ENCODE measurements at regions not wholly inside any gene's neighbourhood (a gene's known extent, or its start where the extent isn't known, plus 50 kb on each side); places are given as distances from the start of the nearest gene placed in this dataset.

DNA sequence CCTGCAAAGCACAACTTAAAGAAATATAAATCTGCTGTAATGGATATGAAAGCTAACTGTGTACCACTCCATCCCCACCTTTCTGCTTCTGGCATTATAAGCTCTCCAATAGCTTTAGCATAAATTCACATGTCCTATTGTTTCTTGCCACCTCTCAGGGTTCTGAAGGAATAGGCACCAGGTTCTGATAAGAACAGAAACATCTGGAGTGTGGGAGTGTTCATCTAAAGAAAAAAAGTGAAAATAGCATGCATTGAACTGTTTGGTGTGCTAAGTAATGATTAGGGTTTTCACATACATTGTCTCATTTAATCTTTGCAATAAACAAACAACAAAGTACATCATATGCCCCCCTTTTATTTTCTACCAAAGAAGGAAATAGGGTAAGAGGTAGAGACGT is 72.3 kb downstream of the FAM76B start:
- Histone ChIP-seq H3K27me3 (ENCODE audit: control insufficient read depth, insufficient read depth, low read length, poor library complexity, severe bottlenecking) (no peaks in the 10 kb centered on the region), H3K4me3 (ENCODE audit: insufficient read depth, low read depth, low read length) (no peak overlapping the region), H3K9me3 (ENCODE audit: control insufficient read depth, low read length) (no peaks in the 10 kb centered on the region), H3K27ac (ENCODE audit: insufficient read depth, low read depth, low read length, poor library complexity, severe bottlenecking) (no peak overlapping the region), H3K4me1 (ENCODE audit: control insufficient read depth, insufficient read depth, low read length) (peaks cover 7% of the 10 kb centered on the region), H3K36me3 (ENCODE audit: control insufficient read depth, insufficient read depth, low read length) (no peaks in the 10 kb centered on the region)
- no CpG with 5 or more reads among the region's 1 CpG for WGBS, 2 experiments

DNA sequence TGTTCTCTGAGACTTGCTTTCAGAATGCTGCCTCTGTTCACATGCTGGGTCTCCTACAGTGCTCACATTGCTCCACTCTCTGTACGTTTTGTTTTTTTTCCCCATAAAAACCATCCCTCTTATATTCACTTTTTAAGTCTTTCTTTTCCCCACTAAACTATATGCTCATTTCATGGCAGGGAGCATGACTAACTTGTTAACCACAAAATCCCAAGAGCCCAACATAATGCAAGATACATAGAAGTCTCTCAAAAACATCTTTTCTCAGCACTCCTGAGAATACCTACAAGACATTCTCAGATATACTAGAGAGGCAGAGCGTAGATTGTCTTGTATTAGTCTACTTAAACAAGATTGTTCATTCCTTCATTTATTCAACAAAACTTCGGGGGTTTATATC is 73.3 kb downstream of the FAM76B start:
- H3K9me3 ChIP-seq (ENCODE audit: control insufficient read depth, low read length), result no peaks in the 10 kb centered on the region
- H3K4me3 ChIP-seq (ENCODE audit: insufficient read depth, low read depth, low read length), result no peak overlapping the region
- H3K4me1 ChIP-seq (ENCODE audit: control insufficient read depth, insufficient read depth, low read length), result peaks cover 7% of the 10 kb centered on the region
- no peaks in the 10 kb centered on the region for H3K27me3 ChIP-seq (ENCODE audit: control insufficient read depth, insufficient read depth, low read length, poor library complexity, severe bottlenecking)
- H3K36me3 ChIP-seq (ENCODE audit: control insufficient read depth, insufficient read depth, low read length), result no peaks in the 10 kb centered on the region
- 87 to 88% methylated on average over 3 of the region's 3 CpGs for WGBS, 2 experiments
- no peak overlapping the region for H3K27ac ChIP-seq (ENCODE audit: insufficient read depth, low read depth, low read length, poor library complexity, severe bottlenecking)

DNA sequence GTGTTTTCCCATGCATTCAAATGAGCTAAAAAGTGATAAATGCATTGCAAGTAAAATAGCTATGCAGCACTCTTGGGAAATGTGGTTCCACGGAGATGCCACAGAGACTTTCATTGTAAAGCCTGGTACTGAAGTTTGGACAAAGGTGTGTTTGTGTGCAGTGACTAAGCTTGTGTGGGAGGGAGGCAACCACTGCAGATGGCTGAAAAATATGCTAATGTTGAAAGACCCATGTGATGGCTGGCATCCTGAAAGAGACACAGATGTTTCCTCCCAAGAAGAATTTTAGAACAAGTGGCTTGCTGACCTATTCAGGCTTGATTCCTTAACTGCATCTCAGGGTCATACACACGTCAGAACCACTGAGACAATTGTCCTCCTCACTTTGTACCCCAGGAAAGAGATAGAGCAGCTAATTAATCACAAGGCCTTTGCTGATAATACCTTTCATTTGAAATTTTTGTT is 73.8 kb downstream of the FAM76B start:
- Histone ChIP-seq H3K36me3 (ENCODE audit: control insufficient read depth, insufficient read depth, low read length) (no peaks in the 10 kb centered on the region), H3K9me3 (ENCODE audit: control insufficient read depth, low read length) (no peaks in the 10 kb centered on the region), H3K4me1 (ENCODE audit: control insufficient read depth, insufficient read depth, low read length) (peaks cover 7% of the 10 kb centered on the region), H3K27ac (ENCODE audit: insufficient read depth, low read depth, low read length, poor library complexity, severe bottlenecking) (no peak overlapping the region), H3K27me3 (ENCODE audit: control insufficient read depth, insufficient read depth, low read length, poor library complexity, severe bottlenecking) (no peaks in the 10 kb centered on the region), H3K4me3 (ENCODE audit: insufficient read depth, low read depth, low read length) (no peak overlapping the region)
- 80 to 82% methylated on average over 2 of the region's 2 CpGs for WGBS, 2 experiments

DNA sequence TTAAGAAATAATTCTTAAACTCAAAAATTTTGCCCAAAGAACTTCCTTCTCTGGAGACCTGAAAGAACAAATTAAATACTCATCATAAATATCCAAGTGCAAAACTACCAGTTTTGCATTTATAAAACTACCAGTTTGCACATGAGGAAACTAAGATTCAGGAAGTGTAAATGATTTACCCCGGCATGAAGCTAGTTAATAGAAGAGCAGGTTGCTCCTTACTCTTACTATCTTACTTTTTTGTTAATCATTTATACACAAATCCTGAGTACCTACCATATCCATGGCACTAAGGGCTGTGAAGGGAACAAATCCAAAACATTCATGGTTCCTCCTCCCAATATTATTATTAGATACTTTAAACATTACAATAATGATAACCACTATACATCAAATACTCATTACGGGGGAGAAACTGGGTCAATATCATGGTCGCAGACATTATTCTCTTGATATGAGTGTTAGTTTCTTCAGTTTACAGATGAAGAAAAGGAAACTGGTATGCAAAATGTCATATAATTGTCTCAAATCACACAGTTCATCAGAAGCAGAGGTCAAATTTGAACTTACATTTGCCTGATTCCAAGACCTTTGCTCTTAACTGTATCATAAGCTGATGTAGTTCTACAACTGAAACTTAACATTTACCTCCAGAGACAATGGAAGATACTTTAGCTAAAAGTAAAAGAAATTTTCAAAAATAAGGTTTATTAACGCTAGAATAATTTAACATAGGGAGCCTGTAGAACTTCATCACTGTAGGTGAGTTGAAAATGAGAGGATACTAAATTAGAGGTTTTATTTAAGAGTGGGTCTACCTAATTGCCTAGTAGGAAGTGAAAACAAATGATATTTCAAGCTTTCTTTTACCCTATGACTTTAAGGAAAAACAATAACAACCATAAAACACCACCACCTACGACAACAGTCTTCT is 74.5 kb downstream of the FAM76B start:
- Histone ChIP-seq H3K27ac (ENCODE audit: insufficient read depth, low read depth, low read length, poor library complexity, severe bottlenecking) (no peak overlapping the region), H3K36me3 (ENCODE audit: control insufficient read depth, insufficient read depth, low read length) (no peaks in the 10 kb centered on the region), H3K4me1 (ENCODE audit: control insufficient read depth, insufficient read depth, low read length) (peaks cover 7% of the 10 kb centered on the region), H3K4me3 (ENCODE audit: insufficient read depth, low read depth, low read length) (no peak overlapping the region), H3K9me3 (ENCODE audit: control insufficient read depth, low read length) (no peaks in the 10 kb centered on the region), H3K27me3 (ENCODE audit: control insufficient read depth, insufficient read depth, low read length, poor library complexity, severe bottlenecking) (no peaks in the 10 kb centered on the region)
- WGBS, 2 experiments, result 86 to 91% methylated on average over 3 to 5 of the region's 5 CpGs

DNA sequence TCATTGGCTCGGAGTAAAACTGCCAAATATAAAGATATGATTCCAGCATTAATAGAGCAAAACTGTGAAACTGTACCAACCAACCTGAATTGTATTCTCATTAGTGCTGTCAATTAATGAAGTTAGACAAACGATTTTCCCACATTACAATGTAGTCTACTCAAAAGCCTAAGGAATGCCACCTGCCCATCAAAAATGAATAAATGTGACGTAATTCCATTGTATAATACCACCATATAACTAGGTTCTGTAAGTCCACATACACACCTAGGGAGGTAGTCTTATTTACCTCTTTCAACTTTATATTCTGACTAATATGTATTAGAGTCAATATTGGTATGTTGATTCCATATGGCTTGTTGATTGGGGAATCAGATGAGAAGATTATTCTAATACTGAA is 76.2 kb downstream of the FAM76B start:
- Histone ChIP-seq H3K9me3 (ENCODE audit: control insufficient read depth, low read length) (no peaks in the 10 kb centered on the region), H3K27me3 (ENCODE audit: control insufficient read depth, insufficient read depth, low read length, poor library complexity, severe bottlenecking) (no peaks in the 10 kb centered on the region), H3K4me1 (ENCODE audit: control insufficient read depth, insufficient read depth, low read length) (peaks cover 7% of the 10 kb centered on the region), H3K27ac (ENCODE audit: insufficient read depth, low read depth, low read length, poor library complexity, severe bottlenecking) (no peak overlapping the region), H3K36me3 (ENCODE audit: control insufficient read depth, insufficient read depth, low read length) (no peaks in the 10 kb centered on the region), H3K4me3 (ENCODE audit: insufficient read depth, low read depth, low read length) (no peak overlapping the region)
- 94 to 97% methylated on average over 3 of the region's 3 CpGs for WGBS, 2 experiments

GRCh38 chr11:95711945-95712221 is 77.7 kb downstream of the FAM76B start:
- Histone ChIP-seq H3K4me3 (ENCODE audit: insufficient read depth, low read depth, low read length) (no peak overlapping the region), H3K27me3 (ENCODE audit: control insufficient read depth, insufficient read depth, low read length, poor library complexity, severe bottlenecking) (no peaks in the 10 kb centered on the region), H3K9me3 (ENCODE audit: control insufficient read depth, low read length) (no peaks in the 10 kb centered on the region), H3K27ac (ENCODE audit: insufficient read depth, low read depth, low read length, poor library complexity, severe bottlenecking) (no peak overlapping the region), H3K36me3 (ENCODE audit: control insufficient read depth, insufficient read depth, low read length) (no peaks in the 10 kb centered on the region), H3K4me1 (ENCODE audit: control insufficient read depth, insufficient read depth, low read length) (peaks cover 13% of the 10 kb centered on the region)
- WGBS, 2 experiments, result 95 to 99% methylated on average over 3 of the region's 3 CpGs

- peaks cover 13% of the 10 kb centered on the region for H3K4me1 ChIP-seq (ENCODE audit: control insufficient read depth, insufficient read depth, low read length)
- H3K27me3 ChIP-seq (ENCODE audit: control insufficient read depth, insufficient read depth, low read length, poor library complexity, severe bottlenecking), result no peaks in the 10 kb centered on the region
- H3K36me3 ChIP-seq (ENCODE audit: control insufficient read depth, insufficient read depth, low read length), result no peaks in the 10 kb centered on the region
- H3K9me3 ChIP-seq (ENCODE audit: control insufficient read depth, low read length), result no peaks in the 10 kb centered on the region
- no peak overlapping the region for H3K27ac ChIP-seq (ENCODE audit: insufficient read depth, low read depth, low read length, poor library complexity, severe bottlenecking)
- no peak overlapping the region for H3K4me3 ChIP-seq (ENCODE audit: insufficient read depth, low read depth, low read length)
- WGBS, 2 experiments, result 67 to 75% methylated on average over 6 to 7 of the region's 7 CpGs
Observed at GRCh38 chr11:95711162-95711944, 78.2 kb downstream of the FAM76B start.

DNA sequence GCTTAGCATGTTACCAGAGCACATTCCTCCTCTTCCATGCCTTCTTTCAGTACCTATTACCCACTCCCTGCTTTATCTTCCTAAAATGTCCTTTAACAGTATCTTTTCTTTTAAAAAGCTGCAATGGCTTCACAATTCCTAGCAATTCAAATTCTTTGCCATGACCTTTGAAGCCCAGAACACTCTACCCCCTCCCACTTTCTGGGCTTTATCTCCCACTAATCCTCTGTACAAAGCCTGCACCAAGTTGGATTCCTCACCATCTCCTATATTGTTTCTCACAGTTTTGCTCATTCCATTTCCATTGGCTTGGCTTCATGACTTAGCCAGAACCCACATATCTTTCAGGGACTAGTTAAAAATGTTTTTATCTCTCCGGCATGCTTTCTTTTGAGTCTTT is 80.9 kb downstream of the FAM76B start:
- 82 to 100% methylated on average over 1 of the region's 1 CpG for WGBS, 2 experiments
- no peaks in the 10 kb centered on the region for H3K9me3 ChIP-seq (ENCODE audit: control insufficient read depth, low read length)
- H3K4me1 ChIP-seq (ENCODE audit: control insufficient read depth, insufficient read depth, low read length), result peaks cover 6% of the 10 kb centered on the region
- H3K27me3 ChIP-seq (ENCODE audit: control insufficient read depth, insufficient read depth, low read length, poor library complexity, severe bottlenecking), result no peaks in the 10 kb centered on the region
- H3K27ac ChIP-seq (ENCODE audit: insufficient read depth, low read depth, low read length, poor library complexity, severe bottlenecking), result no peak overlapping the region
- no peaks in the 10 kb centered on the region for H3K36me3 ChIP-seq (ENCODE audit: control insufficient read depth, insufficient read depth, low read length)
- no peak overlapping the region for H3K4me3 ChIP-seq (ENCODE audit: insufficient read depth, low read depth, low read length)

DNA sequence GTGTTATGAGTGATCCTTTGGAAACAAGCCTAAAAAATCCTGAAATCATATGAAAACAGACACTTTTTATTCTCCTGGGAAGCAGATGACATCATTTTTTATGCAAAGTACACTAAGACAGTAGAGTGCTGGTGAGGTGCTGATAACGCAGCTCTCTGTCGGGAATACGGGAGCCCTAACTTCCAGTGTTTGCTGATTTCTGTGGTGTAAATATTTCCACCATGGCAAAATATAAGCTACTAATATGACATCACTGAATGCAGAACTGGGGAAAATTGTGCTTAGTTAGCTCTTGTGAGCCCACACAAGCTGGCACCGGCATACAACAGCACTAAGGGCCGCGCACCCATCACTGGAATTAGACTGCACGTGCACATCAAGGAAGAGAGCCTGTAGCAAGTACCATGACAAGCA is 82.6 kb downstream of the FAM76B start:
- 88% methylated on average over 7 of the region's 7 CpGs for WGBS, 2 experiments
- Histone ChIP-seq H3K4me3 (ENCODE audit: insufficient read depth, low read depth, low read length) (no peak overlapping the region), H3K27ac (ENCODE audit: insufficient read depth, low read depth, low read length, poor library complexity, severe bottlenecking) (no peak overlapping the region), H3K4me1 (ENCODE audit: control insufficient read depth, insufficient read depth, low read length) (peaks cover 14% of the 10 kb centered on the region), H3K9me3 (ENCODE audit: control insufficient read depth, low read length) (no peaks in the 10 kb centered on the region), H3K36me3 (ENCODE audit: control insufficient read depth, insufficient read depth, low read length) (no peaks in the 10 kb centered on the region), H3K27me3 (ENCODE audit: control insufficient read depth, insufficient read depth, low read length, poor library complexity, severe bottlenecking) (no peaks in the 10 kb centered on the region)

GRCh38 chr11:95705485-95706124 is 84.0 kb downstream of the FAM76B start:
- Histone ChIP-seq H3K27me3 (ENCODE audit: control insufficient read depth, insufficient read depth, low read length, poor library complexity, severe bottlenecking) (no peaks in the 10 kb centered on the region), H3K9me3 (ENCODE audit: control insufficient read depth, low read length) (no peaks in the 10 kb centered on the region), H3K27ac (ENCODE audit: insufficient read depth, low read depth, low read length, poor library complexity, severe bottlenecking) (no peak overlapping the region), H3K4me3 (ENCODE audit: insufficient read depth, low read depth, low read length) (no peak overlapping the region), H3K4me1 (ENCODE audit: control insufficient read depth, insufficient read depth, low read length) (peaks cover 14% of the 10 kb centered on the region), H3K36me3 (ENCODE audit: control insufficient read depth, insufficient read depth, low read length) (no peaks in the 10 kb centered on the region)
- 10 to 19% methylated on average over 8 to 10 of the region's 10 CpGs for WGBS, 2 experiments
